ENCODE measurements at regions not wholly inside any gene's neighbourhood (a gene's known extent, or its start where the extent isn't known, plus 50 kb on each side); places are given as distances from the start of the nearest gene placed in this dataset.

- TF ChIP-seq, protein P1, sequence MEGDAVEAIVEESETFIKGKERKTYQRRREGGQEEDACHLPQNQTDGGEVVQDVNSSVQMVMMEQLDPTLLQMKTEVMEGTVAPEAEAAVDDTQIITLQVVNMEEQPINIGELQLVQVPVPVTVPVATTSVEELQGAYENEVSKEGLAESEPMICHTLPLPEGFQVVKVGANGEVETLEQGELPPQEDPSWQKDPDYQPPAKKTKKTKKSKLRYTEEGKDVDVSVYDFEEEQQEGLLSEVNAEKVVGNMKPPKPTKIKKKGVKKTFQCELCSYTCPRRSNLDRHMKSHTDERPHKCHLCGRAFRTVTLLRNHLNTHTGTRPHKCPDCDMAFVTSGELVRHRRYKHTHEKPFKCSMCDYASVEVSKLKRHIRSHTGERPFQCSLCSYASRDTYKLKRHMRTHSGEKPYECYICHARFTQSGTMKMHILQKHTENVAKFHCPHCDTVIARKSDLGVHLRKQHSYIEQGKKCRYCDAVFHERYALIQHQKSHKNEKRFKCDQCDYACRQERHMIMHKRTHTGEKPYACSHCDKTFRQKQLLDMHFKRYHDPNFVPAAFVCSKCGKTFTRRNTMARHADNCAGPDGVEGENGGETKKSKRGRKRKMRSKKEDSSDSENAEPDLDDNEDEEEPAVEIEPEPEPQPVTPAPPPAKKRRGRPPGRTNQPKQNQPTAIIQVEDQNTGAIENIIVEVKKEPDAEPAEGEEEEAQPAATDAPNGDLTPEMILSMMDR (IDR thresholded peaks at IDR 0.05): no peak
- TF ChIP-seq POLR2A (IDR thresholded peaks at IDR 0.05): no peak
These were observed 657.7 kb downstream of the PRR16 start for GRCh38 chr5:121121786-121122185.

Measured in thyroid gland (tissue), 4 donors.